Coronary artery (tissue), 2 donors: ENCODE measurements at regions not wholly inside any gene's neighbourhood (a gene's known extent, or its start where the extent isn't known, plus 50 kb on each side); places are given as distances from the start of the nearest gene placed in this dataset.

Source experiments
- DNase-seq: peaks from one replicate; pipeline ENCODE4 v3.0.0-alpha.2; 2017; ENCODE audit warnings: low spot score
- H3K27ac ChIP-seq, 2 donors: fragments of 200-600 bp; sonication (generic); one replicate each; pipeline ENCODE4 v1.5.1; 2016 to 2019
- H3K4me3 ChIP-seq: fragments of 200-600 bp; sonication (generic); 2 replicates; pipeline ENCODE4 v1.5.1; 2016; ENCODE audit warnings: mild to moderate bottlenecking, moderate library complexity
- TF ChIP-seq, protein P1 (sequence below): fragments of 200-600 bp; sonication (generic); IDR thresholded peaks from one replicate; pipeline ENCODE4 v1.5.1; 2019; ENCODE audit warnings: antibody characterized with exemption

GRCh38 chr12:17489452-17489851, 600.5 kb downstream of the RERGL start:
- no peak for DNase-seq
- TF ChIP-seq, protein P1, sequence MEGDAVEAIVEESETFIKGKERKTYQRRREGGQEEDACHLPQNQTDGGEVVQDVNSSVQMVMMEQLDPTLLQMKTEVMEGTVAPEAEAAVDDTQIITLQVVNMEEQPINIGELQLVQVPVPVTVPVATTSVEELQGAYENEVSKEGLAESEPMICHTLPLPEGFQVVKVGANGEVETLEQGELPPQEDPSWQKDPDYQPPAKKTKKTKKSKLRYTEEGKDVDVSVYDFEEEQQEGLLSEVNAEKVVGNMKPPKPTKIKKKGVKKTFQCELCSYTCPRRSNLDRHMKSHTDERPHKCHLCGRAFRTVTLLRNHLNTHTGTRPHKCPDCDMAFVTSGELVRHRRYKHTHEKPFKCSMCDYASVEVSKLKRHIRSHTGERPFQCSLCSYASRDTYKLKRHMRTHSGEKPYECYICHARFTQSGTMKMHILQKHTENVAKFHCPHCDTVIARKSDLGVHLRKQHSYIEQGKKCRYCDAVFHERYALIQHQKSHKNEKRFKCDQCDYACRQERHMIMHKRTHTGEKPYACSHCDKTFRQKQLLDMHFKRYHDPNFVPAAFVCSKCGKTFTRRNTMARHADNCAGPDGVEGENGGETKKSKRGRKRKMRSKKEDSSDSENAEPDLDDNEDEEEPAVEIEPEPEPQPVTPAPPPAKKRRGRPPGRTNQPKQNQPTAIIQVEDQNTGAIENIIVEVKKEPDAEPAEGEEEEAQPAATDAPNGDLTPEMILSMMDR, result no peak
- H3K27ac ChIP-seq, result no peak overlapping the region
- no peak overlapping the region for H3K4me3 ChIP-seq

DNA sequence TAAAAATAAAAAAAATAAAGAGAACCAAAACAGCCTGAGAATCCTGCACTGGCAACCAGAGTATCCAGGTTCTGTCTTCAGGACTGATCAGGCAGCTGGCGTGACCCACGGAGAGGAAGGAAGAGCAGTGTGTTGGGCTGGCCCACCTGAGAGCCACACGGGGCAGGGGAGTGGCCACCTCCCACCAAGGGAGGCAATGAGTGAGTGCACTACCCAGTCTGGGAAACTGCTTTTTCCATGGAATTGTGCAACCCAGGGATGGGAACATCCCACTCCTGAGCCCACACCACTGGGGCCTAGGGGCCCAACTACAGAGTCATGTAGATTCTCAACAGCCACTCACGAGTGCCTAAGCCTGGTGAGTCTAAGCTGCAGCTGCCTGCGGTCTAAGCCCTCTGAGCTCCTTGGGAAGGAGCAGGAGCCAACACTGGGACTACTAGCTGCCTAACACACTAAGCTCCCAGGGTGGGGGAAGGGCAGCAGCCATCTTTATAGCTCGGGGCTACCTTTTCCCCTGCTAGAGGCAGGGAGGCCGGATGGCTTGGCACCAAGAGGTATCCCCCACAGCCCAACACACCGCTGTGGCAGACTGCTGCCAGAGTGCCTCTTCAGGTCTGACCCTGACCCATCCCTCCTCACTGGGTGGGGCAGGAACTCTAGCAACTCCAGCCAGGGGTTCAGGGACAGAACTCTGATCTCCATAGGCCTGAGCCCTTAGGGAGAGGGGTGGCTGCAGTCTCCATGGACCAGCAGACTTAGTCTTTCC, 610.9 kb downstream of the RERGL start:
- no peak for DNase-seq

DNA sequence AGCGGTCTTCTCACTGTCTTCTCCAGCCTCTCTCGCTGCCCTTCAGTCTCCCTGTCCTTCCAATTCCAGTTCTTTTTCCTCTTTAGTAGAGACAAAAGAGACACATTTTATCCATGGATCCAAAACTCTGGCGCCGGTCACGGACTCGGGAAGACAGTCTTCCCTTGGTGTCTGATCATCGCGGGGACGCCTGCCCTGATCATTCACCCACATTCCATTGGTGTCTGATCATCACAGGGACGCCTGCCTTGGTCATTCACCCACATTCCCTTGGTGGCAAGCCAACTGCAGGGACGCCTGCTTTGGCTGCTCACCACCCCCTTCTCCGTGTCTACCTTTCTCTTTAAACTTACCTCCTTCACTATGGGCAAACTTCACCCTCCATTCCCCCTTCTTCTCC, 619.5 kb downstream of the RERGL start:
- Histone ChIP-seq H3K27ac (no peak overlapping the region), H3K4me3 (no peak overlapping the region)
- TF ChIP-seq, protein P1, result no peak
- no peak for DNase-seq

More for the DNA sequence above, 610.9 kb downstream of the RERGL start:
- no peak overlapping the region for H3K4me3 ChIP-seq
- TF ChIP-seq, protein P1, result no peak
- no peak overlapping the region for H3K27ac ChIP-seq

- Histone ChIP-seq H3K27ac (no peak overlapping the region), H3K4me3 (no peak overlapping the region)
- TF ChIP-seq, protein P1, result no peak
- no peak for DNase-seq
Measured at GRCh38 chr12:17459214-17459613, 630.8 kb downstream of the RERGL start.

DNA sequence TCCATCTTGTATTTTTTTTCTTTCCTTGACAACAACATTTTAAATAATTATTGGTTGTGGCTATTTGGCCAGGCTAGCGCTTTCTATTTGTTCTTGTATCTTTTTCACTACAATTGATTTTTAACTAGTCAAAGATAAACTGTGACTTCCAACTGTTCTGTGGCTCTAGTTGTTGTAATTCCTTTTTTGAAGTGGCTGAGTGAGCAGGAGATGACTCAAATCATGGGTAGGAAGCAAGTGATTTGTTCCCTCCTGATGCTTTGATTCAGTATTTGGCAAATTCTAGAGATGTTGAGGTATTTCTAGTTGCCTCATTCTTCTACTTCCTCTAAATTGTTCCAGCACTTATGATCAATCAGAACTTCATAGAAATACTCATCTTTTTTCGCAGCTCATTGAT, 633.5 kb downstream of the RERGL start:
- Histone ChIP-seq H3K27ac (no peak overlapping the region), H3K4me3 (no peak overlapping the region)
- DNase-seq, result no peak
- TF ChIP-seq, protein P1, result no peak

DNA sequence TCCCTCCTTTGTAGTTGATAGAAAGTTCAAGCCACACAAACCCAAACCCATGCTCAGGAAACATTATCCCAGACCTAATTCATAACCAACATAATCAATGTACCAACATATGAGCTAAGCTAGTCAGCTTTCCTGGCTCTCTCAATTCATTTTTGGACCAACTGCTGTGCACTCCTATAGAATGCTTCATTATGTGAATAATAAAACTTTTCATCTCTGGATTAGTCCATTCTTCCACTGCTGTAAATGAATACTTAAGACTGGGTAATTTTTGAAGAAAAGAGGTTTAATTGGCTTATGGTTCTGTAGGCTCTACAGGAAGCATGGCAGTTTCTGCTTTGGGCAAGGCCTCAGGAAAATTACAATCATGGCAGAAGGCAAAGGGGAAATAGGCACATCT, 651.9 kb downstream of the RERGL start:
- Histone ChIP-seq H3K4me3 (no peak overlapping the region), H3K27ac (no peak overlapping the region)
- TF ChIP-seq, protein P1, result no peak
- DNase-seq, result no peak

- DNase-seq, result no peak
- Histone ChIP-seq H3K4me3 (no peak overlapping the region), H3K27ac (no peak overlapping the region)
- TF ChIP-seq, protein P1, result no peak
Measured at GRCh38 chr12:17416748-17417147, 673.2 kb downstream of the RERGL start.
